Kasumi-1 (cell line): ENCODE measurements at regions not wholly inside any gene's neighbourhood (a gene's known extent, or its start where the extent isn't known, plus 50 kb on each side); places are given as distances from the start of the nearest gene placed in this dataset.
"Not testable (repeated sequence)": the region's sequence is repeated elsewhere in the genome, so short reads cannot be mapped to it uniquely, and the experiment has no call there.

ENCODE experiments used
- DNase-seq, 2 experiments: peaks; one replicate each; lab custom pipeline; 2025; lab: John Stamatoyannopoulos, UW

DNA sequence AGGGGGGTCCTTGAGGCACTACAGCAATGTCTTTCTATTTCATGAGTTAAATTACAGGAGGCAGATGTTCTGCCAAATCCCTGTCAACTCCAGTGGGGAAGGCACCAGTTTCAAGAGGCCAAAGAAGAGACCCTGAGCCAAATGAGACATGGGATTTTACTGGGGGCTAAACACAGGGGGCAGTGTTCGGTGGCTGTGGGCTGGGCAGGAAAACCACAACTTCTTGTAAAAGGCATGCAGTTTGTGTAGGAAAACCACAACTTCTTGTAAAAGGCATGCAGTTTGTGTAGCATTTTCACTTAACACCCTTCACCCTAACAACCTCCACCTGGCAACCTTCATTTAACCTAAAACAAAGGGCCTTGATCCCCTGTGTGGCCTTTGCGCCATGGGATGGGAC, 61.0 kb downstream of the POLR2M start:
- DNase-seq = peak; percentile 4 to 9

- DNase-seq = no peak
Measured at GRCh38 chr15:57769266-57769665, 62.8 kb downstream of the POLR2M start.

- DNase-seq = no peak
Measured at GRCh38 chr15:57770495-57770894, 64.0 kb downstream of the POLR2M start.

DNA sequence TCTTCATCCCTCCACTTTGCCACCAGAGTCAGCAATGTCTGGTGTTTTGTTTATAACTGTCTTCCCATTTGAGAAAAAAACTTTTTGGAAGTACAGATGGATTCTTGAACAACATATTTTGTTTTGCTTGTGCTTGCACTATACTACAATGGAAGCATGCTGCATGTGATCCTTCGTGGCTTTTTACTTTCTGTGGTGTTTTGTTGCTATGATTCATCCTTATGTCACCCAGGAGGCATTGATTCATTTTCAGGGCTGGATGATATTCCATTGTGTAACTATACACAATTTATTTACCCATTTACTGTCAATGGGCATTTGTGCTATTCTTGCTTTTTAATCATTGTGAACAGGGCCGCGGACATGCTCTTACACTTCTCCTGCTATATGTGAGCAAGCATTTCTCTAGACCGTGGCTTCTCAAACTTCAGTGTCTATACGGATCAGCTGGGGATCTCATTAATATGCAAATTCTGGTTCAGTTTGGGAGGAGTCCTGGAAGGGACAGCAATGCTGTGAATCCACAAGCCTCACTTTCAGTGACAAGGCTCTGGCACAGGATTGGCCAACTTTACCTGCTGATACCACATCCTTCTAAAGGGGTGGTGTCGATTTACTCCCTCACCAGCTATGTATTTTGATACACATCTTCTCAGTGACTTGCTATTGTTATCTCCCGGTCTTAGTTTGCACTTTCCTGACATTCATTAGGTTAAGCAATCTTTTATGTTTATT, 65.9 kb downstream of the POLR2M start:
- DNase-seq = no peak

GRCh38 chr15:57773051-57773450, 66.5 kb downstream of the POLR2M start:
- no peak for DNase-seq

GRCh38 chr15:57777003-57777402, 70.5 kb downstream of the POLR2M start:
- DNase-seq = no peak

DNA sequence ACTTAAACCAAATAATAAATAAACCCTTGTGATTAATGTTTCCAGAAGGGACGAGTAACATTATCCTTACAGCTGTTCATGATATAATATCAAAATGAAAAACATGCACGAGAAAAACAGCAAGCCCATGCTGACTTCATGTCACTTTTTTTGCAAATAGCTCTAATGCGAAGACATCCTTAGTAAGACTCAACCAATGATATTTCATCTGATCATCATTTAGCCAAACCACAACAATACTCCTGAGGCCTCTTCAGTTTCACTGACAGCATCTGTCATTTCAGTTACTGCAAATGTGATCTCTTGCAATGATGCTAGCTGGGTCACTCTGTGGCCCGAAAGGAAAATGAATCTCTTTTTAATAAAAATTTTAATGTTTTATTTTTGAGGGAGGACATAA, 74.0 kb downstream of the POLR2M start:
- no peak for DNase-seq

- DNase-seq = no peak
Measured at GRCh38 chr15:57782731-57783130, 76.2 kb downstream of the POLR2M start.

DNA sequence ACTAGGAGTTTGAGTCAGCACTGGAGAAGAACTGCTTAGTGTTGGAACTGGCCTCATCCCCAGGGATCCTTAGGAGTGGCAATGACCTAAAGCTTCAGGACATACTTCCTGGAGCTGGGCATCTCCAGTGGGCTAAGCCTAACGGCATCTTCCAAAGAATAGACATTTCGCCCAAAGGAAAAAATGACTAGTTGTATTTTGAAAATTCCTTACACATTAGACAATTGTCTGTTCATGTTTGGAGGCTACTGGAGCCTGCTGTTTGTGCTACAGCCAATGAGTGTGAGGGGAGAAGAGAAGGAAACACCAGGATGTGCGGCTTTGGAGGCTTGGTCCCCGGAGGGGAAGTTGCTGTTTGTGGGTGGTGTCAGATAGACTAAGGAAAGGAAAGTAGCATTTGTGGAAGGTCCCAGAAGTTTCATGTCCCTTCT, 77.6 kb downstream of the POLR2M start:
- no peak for DNase-seq

- no peak for DNase-seq
Measured at GRCh38 chr15:57785039-57785438, 78.5 kb downstream of the POLR2M start.

DNA sequence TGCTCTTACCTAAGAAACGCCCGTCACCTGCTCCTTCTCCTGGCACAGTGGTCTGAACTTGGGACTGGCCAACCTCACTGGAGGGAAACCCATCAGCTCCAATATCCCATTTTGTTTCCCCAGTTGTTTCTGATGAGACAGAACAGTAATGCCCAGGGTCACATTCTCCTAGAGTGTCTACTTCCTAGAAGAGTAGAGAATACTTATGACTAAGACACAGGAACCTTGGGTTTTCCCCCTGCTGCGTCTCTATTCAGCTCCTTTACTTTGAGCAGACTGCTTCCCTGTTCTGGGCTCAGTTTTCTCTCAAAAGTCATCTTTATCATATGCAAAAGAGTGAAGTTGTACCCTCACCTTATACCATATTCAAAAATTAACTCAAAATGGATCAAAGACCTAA, 79.4 kb downstream of the POLR2M start:
- DNase-seq = no peak

GRCh38 chr15:57789225-57789624, 82.7 kb downstream of the POLR2M start:
- DNase-seq = no peak

DNA sequence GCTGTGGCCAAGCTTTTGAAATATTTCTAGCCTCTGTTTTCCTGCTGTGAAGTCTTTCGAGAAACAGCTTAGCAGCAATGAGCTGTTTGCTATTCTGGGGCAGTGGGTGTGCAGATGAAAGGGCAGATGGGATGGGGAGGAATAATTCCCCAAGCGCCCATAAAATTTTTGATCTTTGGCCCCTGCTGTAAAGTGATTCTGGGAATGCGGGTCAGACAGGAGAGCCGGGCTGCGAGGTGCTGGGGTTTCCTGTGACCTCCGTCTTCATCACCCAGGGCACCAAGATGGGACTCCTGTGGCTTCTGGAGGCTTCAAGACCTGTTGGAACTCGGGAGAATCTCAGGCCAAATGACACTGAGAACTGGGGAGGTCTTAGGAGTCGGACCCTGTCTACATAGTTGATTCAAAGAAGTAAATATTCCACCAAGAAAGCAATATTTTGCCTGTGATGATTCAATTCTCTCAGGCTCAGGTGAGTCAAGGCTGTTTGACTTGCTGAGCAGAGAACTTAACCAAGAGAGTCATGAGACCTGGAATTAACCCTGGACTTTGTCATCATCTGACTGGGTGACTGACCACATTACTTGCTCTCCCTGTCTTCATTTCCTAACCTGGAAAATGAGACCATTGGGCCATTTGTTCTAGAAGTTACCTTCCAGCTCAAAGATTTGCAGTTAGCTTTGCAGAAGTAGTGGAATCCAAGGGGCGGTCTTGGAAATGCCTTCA, 86.4 kb downstream of the POLR2M start:
- DNase-seq = no peak

DNA sequence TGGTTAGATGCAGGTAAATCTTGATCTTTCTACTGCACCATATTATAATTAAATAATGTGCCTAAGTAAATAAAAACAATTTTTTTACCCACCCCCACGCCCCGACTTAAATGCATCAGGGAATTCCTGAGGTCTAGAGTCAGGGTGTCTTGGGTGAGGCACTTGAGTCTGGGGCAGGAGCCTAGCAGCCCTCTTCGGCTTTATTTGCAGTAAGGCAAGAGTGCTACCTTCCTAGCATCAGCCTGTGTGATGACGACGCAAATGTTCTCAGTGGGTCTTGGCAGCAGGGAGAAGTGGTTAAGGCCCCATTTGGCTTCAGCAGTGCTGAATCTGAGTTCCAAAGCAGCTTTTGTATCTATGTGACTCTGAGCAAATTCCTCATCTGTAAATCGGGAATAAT, 88.7 kb downstream of the POLR2M start:
- no peak for DNase-seq

GRCh38 chr15:57796146-57796545, 89.6 kb downstream of the POLR2M start:
- no peak for DNase-seq

DNA sequence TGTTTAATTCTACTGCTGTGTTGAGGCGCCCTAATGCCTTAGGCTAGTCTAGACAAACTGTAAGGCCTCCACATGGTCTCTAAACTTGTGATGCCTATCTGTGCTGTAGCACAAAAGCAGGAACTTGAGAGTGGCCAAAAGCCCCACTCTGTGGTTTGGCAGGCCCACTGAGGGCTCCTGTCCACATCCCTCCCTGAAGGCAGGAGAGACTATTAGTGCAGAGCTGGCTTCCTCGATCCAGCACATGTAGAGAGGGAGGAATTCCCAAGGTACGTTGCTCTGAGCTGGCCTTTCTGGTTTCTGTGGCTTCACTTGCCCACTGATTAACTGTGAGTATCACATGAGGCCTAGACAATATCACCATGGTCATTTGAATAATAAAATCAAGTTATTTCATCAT, 90.6 kb downstream of the POLR2M start:
- no peak for DNase-seq

- DNase-seq = no peak
Measured at GRCh38 chr15:57797568-57798267, 91.2 kb downstream of the POLR2M start.

DNA sequence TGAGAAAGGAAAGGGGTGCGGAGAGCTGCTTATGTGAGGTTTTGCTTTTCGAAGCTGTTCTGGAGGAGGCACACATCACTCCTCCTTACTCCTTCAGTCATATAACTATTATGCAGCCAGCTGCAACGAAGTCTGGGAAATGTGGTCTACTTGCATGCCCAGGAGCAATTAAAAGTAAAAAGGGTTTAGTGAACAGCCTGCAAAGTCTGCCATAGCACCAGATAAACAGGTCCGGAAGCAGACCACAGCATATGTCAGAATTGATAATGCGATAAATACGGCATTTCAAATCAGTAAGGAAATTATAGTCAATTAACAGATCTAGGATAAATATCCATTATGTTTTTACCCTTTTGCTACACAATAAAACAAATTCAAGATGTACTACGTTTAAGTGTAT, 99.5 kb downstream of the POLR2M start:
- no peak for DNase-seq

- DNase-seq = not testable (repeated sequence)
Measured at GRCh38 chr15:57809285-57809684, 102.8 kb downstream of the POLR2M start.

DNA sequence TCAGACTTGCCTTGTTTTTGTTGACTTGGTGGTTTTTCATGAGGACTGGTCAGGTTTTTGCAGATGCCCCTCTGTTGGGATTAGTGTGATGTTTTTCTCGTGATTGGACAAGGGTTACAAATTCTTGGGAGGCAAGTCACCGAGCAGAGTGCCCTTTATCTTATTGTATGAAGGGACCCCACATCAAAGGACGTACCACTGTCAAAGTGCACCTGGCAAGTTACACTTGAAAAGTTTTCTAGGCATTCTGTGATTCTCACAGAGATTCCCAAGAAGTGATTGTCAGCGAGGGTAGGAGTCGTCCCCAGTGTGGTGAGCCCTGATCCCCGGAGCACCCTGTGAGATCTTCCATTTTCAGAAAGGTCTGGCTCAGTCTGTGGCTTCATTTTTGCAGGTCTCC, 110.1 kb downstream of the POLR2M start:
- DNase-seq = no peak

- DNase-seq = no peak
Measured at GRCh38 chr15:57819646-57820045, 113.1 kb downstream of the POLR2M start.

- no peak for DNase-seq
Measured at GRCh38 chr15:57820119-57820518, 113.6 kb downstream of the POLR2M start.

DNA sequence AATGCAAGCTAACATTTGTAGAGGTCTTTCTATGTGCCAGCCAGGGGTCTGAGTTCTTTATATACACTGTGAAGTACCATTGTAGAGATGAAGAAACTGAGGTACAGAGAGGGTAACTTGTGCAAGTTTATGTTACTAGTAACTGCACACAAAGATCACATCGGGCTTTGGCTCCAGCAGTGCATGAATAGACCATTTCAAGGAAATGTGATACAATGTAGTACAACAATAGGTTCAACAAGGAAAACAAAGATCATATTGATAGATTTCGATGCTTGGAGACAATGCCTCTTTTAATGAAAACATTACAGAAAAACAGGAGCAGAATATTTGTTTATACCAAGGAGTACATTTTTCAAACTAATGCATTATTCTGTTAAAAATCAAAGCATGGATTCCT, 115.3 kb downstream of the POLR2M start:
- DNase-seq = no peak
